IMR-90 (cell line): ENCODE measurements at regions not wholly inside any gene's neighbourhood (a gene's known extent, or its start where the extent isn't known, plus 50 kb on each side); places are given as distances from the start of the nearest gene placed in this dataset.

Source experiments
- ATAC-seq: fragments of 200-7000 bp; cut with Tn5 transposase; 2 replicates; pipeline ENCODE4 v1.9.1; 2020; ENCODE audit warnings: low read depth, mild to moderate bottlenecking, moderate library complexity
- BruUV-seq: library from RNA; stranded (reverse); fragments of 400-500 nt; replicated peaks from 2 replicates; lab custom pipeline; 2021; lab: Mats Ljungman, UMichigan
- CTCF ChIA-PET: fragments of 300-600 bp; formaldehyde crosslinking; extraction: SDS; loops from one replicate; lab custom pipeline; 2021; ENCODE audit warnings: antibody characterized with exemption; lab: Yijun Ruan, JAX
- POLR2A ChIA-PET: fragments of 300-600 bp; sonication (Branson Sonifier 250); formaldehyde crosslinking; loops from one replicate; lab custom pipeline; 2022; ENCODE audit warnings: antibody characterized with exemption; ENCODE audit not compliant: unreplicated experiment; lab: Charles Lee
- DNase-seq: peaks from one replicate; pipeline ENCODE4 v3.0.0; 2013
- H2AFZ ChIP-seq: replicated peaks from 2 replicates; pipeline ENCODE3; 2013; ENCODE audit warnings: low read length, mild to moderate bottlenecking; ENCODE audit not compliant: poor library complexity
- H2AK5ac ChIP-seq: 2 replicates; pipeline ENCODE4 v1.6.1; 2013; ENCODE audit warnings: low read depth, low read length, inconsistent platforms
- H2AK9ac ChIP-seq: replicated peaks from 2 replicates; pipeline ENCODE3; 2013; ENCODE audit warnings: mild to moderate bottlenecking, low read depth, low read length, moderate library complexity; ENCODE audit not compliant: poor library complexity
- H2BK120ac ChIP-seq: 2 replicates; pipeline ENCODE4 v1.6.1; 2013; ENCODE audit warnings: low read depth, low read length, inconsistent platforms
- H2BK15ac ChIP-seq: 3 replicates; pipeline ENCODE4 v1.6.1; 2013; ENCODE audit warnings: low read depth, low read length, inconsistent platforms
- H2BK20ac ChIP-seq: 2 replicates; pipeline ENCODE4 v1.6.1; 2013; ENCODE audit warnings: low read depth, mild to moderate bottlenecking, inconsistent platforms, low read length, moderate library complexity
- H2BK5ac ChIP-seq: 2 replicates; pipeline ENCODE4 v1.6.1; 2013; ENCODE audit warnings: mild to moderate bottlenecking, low read depth, low read length, inconsistent platforms; ENCODE audit not compliant: poor library complexity, severe bottlenecking
- H3K14ac ChIP-seq: replicated peaks from 2 replicates; pipeline ENCODE4 v1.6.1; 2013; ENCODE audit warnings: low read depth, low read length, inconsistent platforms
- H3K18ac ChIP-seq: 2 replicates; pipeline ENCODE4 v1.6.1; 2013; ENCODE audit warnings: low read depth, low read length, control low read depth
- H3K23ac ChIP-seq: 2 replicates; pipeline ENCODE4 v1.6.1; 2013; ENCODE audit warnings: low read depth, low read length, inconsistent platforms
- H3K27ac ChIP-seq: 2 replicates; pipeline ENCODE4 v1.5.1; 2013; ENCODE audit warnings: mild to moderate bottlenecking, control low read depth, low read length; ENCODE audit not compliant: insufficient read depth
- H3K27me3 ChIP-seq: 2 replicates; pipeline ENCODE4 v1.6.1; 2013; ENCODE audit warnings: low read length; ENCODE audit not compliant: control insufficient read depth, insufficient read depth
- H3K36me3 ChIP-seq: 2 replicates; pipeline ENCODE4 v1.6.1; 2013; ENCODE audit warnings: low read length, mixed read lengths; ENCODE audit not compliant: control insufficient read depth, insufficient read depth
- H3K4ac ChIP-seq: 2 replicates; pipeline ENCODE4 v1.6.1; 2013; ENCODE audit warnings: low read depth, low read length, inconsistent platforms
- H3K4me1 ChIP-seq: 2 replicates; pipeline ENCODE4 v1.6.1; 2013; ENCODE audit warnings: low read length, mixed read lengths; ENCODE audit not compliant: control insufficient read depth, insufficient read depth
- H3K4me2 ChIP-seq: 2 replicates; pipeline ENCODE4 v1.6.1; 2013; ENCODE audit warnings: low read depth, mild to moderate bottlenecking, control low read depth, low read length, moderate library complexity
- H3K4me3 ChIP-seq: 2 replicates; pipeline ENCODE4 v1.5.1; 2013; ENCODE audit warnings: low read depth, mild to moderate bottlenecking, control low read depth, low read length, moderate library complexity; ENCODE audit not compliant: insufficient read depth
- H3K56ac ChIP-seq: 2 replicates; pipeline ENCODE4 v1.6.1; 2013; ENCODE audit warnings: low read length, inconsistent platforms; ENCODE audit not compliant: insufficient read depth; ENCODE audit errors: extremely low read depth
- H3K79me1 ChIP-seq, 2 experiments: 2 replicates each; pipeline ENCODE4 v1.6.1; 2013; ENCODE audit warnings: low read length in 2 of 2, inconsistent platforms in 1 of 2, low read depth in 1 of 2
- H3K9ac ChIP-seq: 2 replicates; pipeline ENCODE4 v1.6.1; 2013; ENCODE audit warnings: low read depth, low read length, control low read depth
- H3K9me1 ChIP-seq: 2 replicates; pipeline ENCODE4 v1.6.1; 2013; ENCODE audit warnings: low read length, inconsistent platforms; ENCODE audit not compliant: insufficient read depth
- H3K9me3 ChIP-seq: 2 replicates; pipeline ENCODE4 v1.6.1; 2013; ENCODE audit warnings: low read length; ENCODE audit not compliant: control insufficient read depth, insufficient read depth
- H4K20me1 ChIP-seq: 2 replicates; pipeline ENCODE4 v1.6.1; 2013; ENCODE audit warnings: low read length, inconsistent platforms; ENCODE audit not compliant: insufficient read depth
- H4K5ac ChIP-seq: 2 replicates; pipeline ENCODE4 v1.6.1; 2013; ENCODE audit warnings: mild to moderate bottlenecking, low read depth, low read length, control low read depth
- H4K8ac ChIP-seq, 2 experiments: 2 replicates each; pipeline ENCODE4 v1.6.1; 2013; ENCODE audit warnings: low read depth in 2 of 2, low read length in 2 of 2, control low read depth in 1 of 2, inconsistent platforms in 1 of 2
- H4K91ac ChIP-seq: 2 replicates; pipeline ENCODE4 v1.6.1; 2013; ENCODE audit warnings: low read depth, low read length, inconsistent platforms; ENCODE audit not compliant: insufficient read depth
- BHLHE40 ChIP-seq: fragments of 150-350 bp; IDR thresholded peaks from 2 replicates; pipeline ENCODE4 v1.6.1; 2016; ENCODE audit warnings: mild to moderate bottlenecking, low read depth, low read length
- CEBPB ChIP-seq: IDR thresholded peaks from 2 replicates; pipeline ENCODE4 v1.6.1; 2012; ENCODE audit warnings: low read depth, low read length, improper control_type of control experiment
- CTCF ChIP-seq: conservative IDR thresholded peaks from 2 replicates; pipeline ENCODE4 v1.5.1; 2012; ENCODE audit warnings: mild to moderate bottlenecking, low read depth, low read length, improper control_type of control experiment
- FOS ChIP-seq: fragments of 150-350 bp; IDR thresholded peaks from 2 replicates; pipeline ENCODE4 v1.6.1; 2016; ENCODE audit warnings: low read depth, low read length
- MAFK ChIP-seq: IDR thresholded peaks from 2 replicates; pipeline ENCODE4 v1.6.1; 2012; ENCODE audit warnings: low read depth, low read length, improper control_type of control experiment
- POLR2A ChIP-seq: IDR thresholded peaks from 2 replicates; pipeline ENCODE4 v1.6.1; 2012; ENCODE audit warnings: mild to moderate bottlenecking, low read depth, low read length
- RAD21 ChIP-seq: IDR thresholded peaks from 2 replicates; pipeline ENCODE4 v1.6.1; 2012; ENCODE audit warnings: low read length, improper control_type of control experiment
- RCOR1 ChIP-seq: IDR thresholded peaks from 2 replicates; pipeline ENCODE4 v1.6.1; 2012; ENCODE audit warnings: mild to moderate bottlenecking, low read length, improper control_type of control experiment; ENCODE audit not compliant: insufficient replicate concordance
- SMC3 ChIP-seq: fragments of 150-350 bp; IDR thresholded peaks from 2 replicates; pipeline ENCODE4 v1.6.1; 2016; ENCODE audit warnings: low read depth, mild to moderate bottlenecking, antibody characterized with exemption, low read length, moderate library complexity
- WGBS, 2 experiments: methylation state at CpG; one replicate each; pipeline versions ENCODE4 v1.1.5 to v1.1.7; 2013; ENCODE audit warnings: missing lambda C conversion rate in 2 of 2; ENCODE audit not compliant: insufficient read length in 1 of 2; ENCODE audit errors: extremely low coverage in 2 of 2; 5-methylcytosine and 5-hydroxymethylcytosine counted together
- dilution Hi-C: fragments of 300-500 bp; cut with HindIII; formaldehyde crosslinking; loops from one replicate; pipeline ENCODE4 v1.14.3; 2018; ENCODE audit warnings: low sequenced_read_pairs; ENCODE audit not compliant: unreplicated experiment
- in situ Hi-C: fragments of 300-500 bp; cut with MboI; formaldehyde crosslinking; loops from 3 replicates; pipeline ENCODE4 v1.14.3; 2019; ENCODE audit warnings: low sequenced_read_pairs, inconsistent platforms, mixed read lengths
- intact Hi-C: fragments of 100-400 bp; cut with micrococcal nuclease; formaldehyde crosslinking; loops from 2 replicates; pipeline ENCODE4 v1.10.0; 2022

GRCh38 chr17:69918164-69918563 lies 156.9 kb upstream of the KCNJ16 start:
- H3K9ac ChIP-seq = no peak overlapping the region
- no peak overlapping the region for H4K5ac ChIP-seq
- in situ Hi-C loops (no loop called here), intact Hi-C loops (no loop called here), dilution Hi-C loops (no loop called here)
- WGBS, 2 experiments = no CpG with 5 or more reads among the region's 4 CpGs
- H3K4me1 ChIP-seq = peaks cover 2% of the 10 kb centered on the region; the same call in 1 of the 2 replicates
- no peaks in the 10 kb centered on the region for H3K27me3 ChIP-seq
- H2AK5ac ChIP-seq = no peak overlapping the region
- TF ChIP-seq FOS (no peak), MAFK (no peak), CEBPB (no peak), RAD21 (no peak), SMC3 (no peak), POLR2A (no peak), CTCF (no peak), BHLHE40 (no peak), RCOR1 (no peak)
- no peak overlapping the region for H3K27ac ChIP-seq
- H3K18ac ChIP-seq = no peak overlapping the region
- ChIA-PET CTCF (interaction anchor here (0.6 kb wide), 1 partner anchor 15 kb away, joined by 3 read pairs; no protein-coding TSS in a partner anchor), POLR2A (no interaction called here)
- no peaks in the 10 kb centered on the region for H3K36me3 ChIP-seq
- H2BK5ac ChIP-seq = no peak overlapping the region
- no peak overlapping the region for H2BK15ac ChIP-seq
- H4K91ac ChIP-seq = no peak overlapping the region
- no peak overlapping the region for H4K8ac ChIP-seq
- no peak overlapping the region for H3K23ac ChIP-seq
- H3K56ac ChIP-seq = no peak overlapping the region
- no peak overlapping the region for H3K4ac ChIP-seq
- H3K79me1 ChIP-seq = no peaks in the 10 kb centered on the region
- no peaks in the 10 kb centered on the region for H4K20me1 ChIP-seq
- no peak overlapping the region for H3K14ac ChIP-seq
- H3K4me2 ChIP-seq = no peak overlapping the region
- H3K4me3 ChIP-seq = no peak overlapping the region
- no peaks in the 10 kb centered on the region for H3K9me3 ChIP-seq
- no peak overlapping the region for H2BK20ac ChIP-seq
- no peaks in the 10 kb centered on the region for H3K9me1 ChIP-seq
- no peak overlapping the region for H2AK9ac ChIP-seq
- H2AFZ ChIP-seq = no peak overlapping the region
- no TSS peak for BruUV-seq
- ATAC-seq (no peak), DNase-seq (no peak)
- H2BK120ac ChIP-seq = no peak overlapping the region
